Lower leg skin (tissue), 3 donors: ENCODE measurements at regions not wholly inside any gene's neighbourhood (a gene's known extent, or its start where the extent isn't known, plus 50 kb on each side); places are given as distances from the start of the nearest gene placed in this dataset.

Source experiments
- POLR2A ChIP-seq, 2 donors: fragments of 450-650 bp; IDR thresholded peaks; one replicate each; pipeline ENCODE4 v1.6.1; 2016 to 2017; ENCODE audit warnings: antibody characterized with exemption in 2 of 2, mild to moderate bottlenecking in 1 of 2, moderate library complexity in 1 of 2
- TF ChIP-seq, protein P1 (sequence below), 3 donors: fragments of 450-650 bp; IDR thresholded peaks; one replicate each; pipeline ENCODE4 v1.5.1; 2016; ENCODE audit warnings: antibody characterized with exemption in 3 of 3, mild to moderate bottlenecking in 3 of 3, moderate library complexity in 2 of 3

DNA sequence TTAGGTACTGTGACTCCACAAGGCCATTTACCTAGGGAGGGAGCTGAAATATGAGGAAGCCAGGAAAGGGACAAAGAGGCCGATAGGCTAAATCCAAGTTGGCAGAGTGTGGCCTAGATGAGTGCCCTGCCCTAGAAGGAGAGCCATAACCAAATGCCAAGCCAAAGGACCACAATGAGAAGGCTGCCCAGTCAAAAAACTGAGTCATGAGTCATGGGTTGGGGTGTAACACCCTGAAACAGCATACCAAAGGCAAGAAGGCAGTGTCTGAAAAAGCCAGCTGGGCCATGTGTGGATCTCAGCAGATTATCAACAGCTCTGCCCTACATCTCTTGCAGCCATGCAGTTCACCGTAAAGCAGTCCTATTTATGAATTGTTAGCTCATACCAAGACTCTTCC is 171.7 kb downstream of the PHLDA1 start:
- TF ChIP-seq, protein P1, sequence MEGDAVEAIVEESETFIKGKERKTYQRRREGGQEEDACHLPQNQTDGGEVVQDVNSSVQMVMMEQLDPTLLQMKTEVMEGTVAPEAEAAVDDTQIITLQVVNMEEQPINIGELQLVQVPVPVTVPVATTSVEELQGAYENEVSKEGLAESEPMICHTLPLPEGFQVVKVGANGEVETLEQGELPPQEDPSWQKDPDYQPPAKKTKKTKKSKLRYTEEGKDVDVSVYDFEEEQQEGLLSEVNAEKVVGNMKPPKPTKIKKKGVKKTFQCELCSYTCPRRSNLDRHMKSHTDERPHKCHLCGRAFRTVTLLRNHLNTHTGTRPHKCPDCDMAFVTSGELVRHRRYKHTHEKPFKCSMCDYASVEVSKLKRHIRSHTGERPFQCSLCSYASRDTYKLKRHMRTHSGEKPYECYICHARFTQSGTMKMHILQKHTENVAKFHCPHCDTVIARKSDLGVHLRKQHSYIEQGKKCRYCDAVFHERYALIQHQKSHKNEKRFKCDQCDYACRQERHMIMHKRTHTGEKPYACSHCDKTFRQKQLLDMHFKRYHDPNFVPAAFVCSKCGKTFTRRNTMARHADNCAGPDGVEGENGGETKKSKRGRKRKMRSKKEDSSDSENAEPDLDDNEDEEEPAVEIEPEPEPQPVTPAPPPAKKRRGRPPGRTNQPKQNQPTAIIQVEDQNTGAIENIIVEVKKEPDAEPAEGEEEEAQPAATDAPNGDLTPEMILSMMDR (IDR thresholded peaks at IDR 0.05), result no peak
- TF ChIP-seq POLR2A (IDR thresholded peaks at IDR 0.05), result no peak
